HG02678 (cell line): ENCODE measurements at regions not wholly inside any gene's neighbourhood (a gene's known extent, or its start where the extent isn't known, plus 50 kb on each side); places are given as distances from the start of the nearest gene placed in this dataset.

Source experiments
- ATAC-seq: cut with Tn5 transposase; IDR thresholded peaks from one replicate; pipeline ENCODE4 v1.9.1; 2021; ENCODE audit warnings: mild to moderate bottlenecking, moderate library complexity; ENCODE audit not compliant: unreplicated experiment

DNA sequence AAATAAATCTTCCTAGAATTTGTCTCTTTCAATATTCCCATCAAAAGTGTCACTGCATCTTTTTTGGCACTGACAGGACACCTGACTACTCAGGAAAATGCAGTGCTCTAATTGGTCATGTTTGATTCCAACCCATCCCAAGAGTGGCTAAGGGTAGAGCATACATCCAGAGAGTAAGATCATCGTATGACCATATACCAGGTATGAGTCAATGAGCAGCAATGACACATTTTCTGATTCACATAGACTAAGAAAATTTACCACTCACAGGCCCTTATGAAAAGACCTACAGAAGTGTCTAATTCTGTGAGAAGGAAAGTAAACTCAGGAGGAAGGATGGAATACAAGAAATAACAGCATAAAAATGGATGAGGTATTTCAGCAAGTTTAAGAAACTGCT is 434.2 kb downstream of the ZIC1 start:
- ATAC-seq: no peak

DNA sequence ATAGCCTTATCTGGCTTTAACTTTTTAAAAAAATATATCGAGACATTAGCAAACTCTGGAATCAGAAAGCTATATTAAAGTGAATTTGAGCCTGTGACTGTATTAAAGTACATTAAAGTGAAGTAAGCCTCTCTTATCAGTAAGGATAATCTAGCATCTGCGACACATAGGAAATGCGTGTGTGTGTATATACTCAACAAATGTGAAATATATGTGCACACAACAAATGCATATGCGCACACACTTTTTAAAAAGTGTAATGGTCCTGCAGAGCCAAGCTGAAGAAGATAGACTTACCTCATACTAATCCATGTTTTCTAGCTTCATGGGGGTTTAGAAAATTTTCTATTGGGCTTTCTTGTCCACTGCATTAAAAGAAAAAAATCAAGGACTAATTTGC is 437.1 kb downstream of the ZIC1 start:
- no peak for ATAC-seq

DNA sequence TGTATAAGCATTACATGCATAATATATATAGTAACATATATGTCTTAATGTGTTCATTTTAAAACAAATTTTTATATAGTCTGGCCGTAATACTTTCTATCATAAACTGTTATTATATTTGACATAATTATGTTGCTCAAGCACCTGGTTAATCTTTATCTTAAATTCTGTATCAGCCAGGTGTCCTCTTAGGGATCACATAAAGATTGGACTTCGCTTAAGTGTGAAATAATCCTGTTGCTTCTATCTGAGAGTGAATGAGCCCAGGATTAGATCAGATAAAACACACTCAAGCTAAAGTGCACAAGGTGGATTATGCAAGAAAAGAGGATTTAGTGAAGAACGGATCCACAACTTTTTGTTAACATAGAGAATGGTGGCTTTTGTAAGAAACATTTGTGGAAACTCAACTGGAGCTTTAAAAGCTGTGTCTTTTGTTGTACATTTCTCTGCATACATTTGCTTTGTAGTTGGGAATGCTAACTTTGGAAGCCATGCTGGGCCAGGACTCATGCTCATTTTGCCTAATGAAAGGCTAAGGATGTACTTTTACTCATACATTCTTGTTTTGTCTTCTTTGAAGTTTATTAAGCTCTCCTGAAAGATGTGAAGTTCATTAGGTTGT is 437.8 kb downstream of the ZIC1 start:
- no peak for ATAC-seq

DNA sequence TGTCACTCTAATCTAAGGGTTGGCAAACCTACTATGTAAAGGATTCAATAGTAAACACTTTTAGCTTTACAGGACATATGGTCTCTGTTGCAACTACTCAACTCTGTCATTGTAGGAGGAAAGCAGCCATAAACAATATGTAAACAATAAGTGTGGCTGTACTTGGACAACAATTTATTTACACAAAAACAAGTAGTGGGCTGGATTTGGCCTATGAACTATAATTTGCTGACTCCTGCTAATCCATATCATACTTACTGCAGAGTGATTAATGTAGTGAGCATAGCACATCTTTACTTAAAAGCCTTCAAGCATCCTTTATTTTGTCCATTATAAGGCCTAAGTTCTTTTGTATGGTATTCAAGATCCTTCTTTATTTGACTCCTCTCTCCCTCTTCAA is 441.9 kb downstream of the ZIC1 start:
- no peak for ATAC-seq

DNA sequence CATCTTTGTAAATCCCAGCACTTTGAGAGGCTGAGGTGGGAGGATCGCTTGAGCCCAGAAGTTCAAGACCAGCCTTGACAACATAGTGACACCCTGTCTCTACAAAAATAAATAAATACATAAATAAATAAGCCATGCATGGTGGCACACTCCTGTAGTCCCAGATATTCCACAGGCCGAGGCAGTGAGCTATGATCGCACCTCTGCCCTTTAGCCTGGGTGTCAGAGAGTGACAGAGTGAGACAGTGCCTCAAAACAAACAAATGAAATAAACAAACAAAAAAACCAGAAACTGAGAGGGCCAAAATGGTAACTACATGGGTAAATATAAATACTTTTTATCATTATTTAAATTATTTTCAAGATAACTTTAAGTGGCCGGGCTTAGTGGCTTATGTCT is 445.4 kb downstream of the ZIC1 start:
- ATAC-seq: no peak

DNA sequence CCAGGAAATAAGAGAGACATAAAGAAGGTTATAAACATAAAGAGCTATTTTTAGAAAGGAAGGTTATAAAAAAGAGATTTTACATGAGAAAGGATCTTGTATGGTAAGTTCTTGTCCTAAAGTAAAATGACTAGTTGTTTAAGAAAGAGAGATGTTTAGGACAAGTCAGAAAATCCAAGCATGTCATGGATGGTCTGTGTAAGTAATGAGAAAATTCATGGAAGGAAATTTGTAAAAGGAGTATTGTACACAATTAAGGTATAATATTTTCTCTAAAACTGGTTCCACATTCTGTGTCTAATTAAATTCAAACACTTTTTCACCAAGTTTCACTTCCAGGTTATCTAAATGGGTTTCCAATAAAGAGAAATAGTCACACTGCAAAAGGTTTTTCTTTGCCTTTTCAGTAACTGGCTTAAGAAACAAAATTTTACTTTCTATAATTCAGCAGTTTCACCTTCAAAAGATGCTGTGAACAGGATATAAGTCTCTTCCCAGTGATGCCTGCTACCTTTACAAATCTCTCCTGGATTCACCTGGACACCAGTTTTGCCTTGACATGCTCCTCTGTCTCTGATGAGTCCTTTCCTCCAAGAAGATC is 455.7 kb downstream of the ZIC1 start:
- ATAC-seq: no peak

DNA sequence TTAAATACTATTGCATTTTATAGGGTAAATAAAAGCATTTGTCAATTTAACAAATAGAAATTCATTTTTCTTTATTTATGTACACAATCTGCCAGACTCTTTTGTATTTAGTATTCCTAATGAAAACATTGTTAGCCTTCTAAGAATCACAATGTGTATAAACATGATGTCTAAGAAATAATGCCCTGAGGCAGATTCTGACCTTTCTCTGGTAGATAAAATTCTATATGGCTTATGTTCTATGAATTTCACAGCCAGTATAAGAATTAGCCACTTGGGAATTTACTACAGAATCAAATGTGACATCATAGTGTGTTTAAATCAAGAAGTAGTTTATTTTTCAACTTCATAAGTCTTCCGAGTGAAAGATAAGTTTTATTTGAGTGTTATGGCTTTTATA is 457.4 kb downstream of the ZIC1 start:
- ATAC-seq: no peak

DNA sequence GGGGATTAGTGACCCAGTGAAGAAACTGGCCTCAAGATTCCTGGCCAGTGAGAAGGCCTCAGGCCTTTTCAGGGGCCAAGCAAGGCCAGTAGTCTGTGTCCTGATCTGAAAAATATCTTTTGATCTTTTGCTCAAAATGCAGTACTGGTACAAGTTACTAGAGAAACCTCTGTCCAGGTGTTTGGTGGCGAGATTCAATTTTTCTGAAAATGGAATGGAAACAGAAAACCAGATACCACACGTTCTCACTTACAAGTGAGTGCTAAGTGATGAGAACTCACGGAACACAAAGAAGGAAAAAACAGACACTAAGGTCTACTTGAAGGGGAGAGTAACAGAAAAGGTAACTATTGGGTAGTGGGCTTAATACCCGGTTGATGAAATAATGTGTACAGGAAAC is 463.4 kb downstream of the ZIC1 start:
- ATAC-seq: no peak

DNA sequence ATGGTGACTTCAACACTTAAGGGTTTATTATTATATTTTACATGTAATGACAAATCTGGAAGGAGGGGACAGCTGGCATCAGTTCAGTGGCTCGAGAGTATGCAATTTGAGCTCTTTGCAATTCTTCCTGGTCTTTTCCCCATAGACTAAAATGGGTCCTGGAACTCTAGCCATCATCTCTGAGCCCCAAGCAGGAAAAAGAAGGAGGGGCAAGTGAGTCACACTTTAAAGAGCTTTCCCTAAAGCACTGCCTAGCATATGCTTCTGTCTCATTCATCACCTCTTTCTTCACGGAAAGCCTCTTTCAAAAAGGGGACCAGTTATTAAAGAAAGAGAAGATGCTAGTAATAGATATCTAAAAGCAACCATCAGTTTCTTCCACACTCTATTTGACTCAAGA is 466.3 kb downstream of the ZIC1 start:
- no peak for ATAC-seq

DNA sequence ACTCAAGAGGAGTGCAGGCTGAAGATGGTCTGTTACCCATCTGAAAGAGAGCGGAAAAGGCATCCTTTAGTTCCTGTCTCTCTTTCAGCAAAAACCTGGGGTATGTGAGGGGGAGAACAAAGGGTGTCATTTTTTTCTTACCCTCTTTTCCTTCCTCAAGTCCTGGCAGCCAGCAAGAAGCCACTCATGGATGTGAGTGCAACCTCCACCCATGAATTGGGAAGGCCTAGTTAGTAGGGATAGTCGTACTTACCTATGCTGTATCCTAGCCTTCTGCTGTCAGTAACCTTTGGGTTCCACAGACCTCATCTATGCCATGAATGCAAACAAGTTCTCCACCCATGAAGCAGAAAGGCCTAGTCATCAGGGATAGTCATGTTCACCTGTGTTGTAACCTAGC is 472.8 kb downstream of the ZIC1 start:
- no peak for ATAC-seq

DNA sequence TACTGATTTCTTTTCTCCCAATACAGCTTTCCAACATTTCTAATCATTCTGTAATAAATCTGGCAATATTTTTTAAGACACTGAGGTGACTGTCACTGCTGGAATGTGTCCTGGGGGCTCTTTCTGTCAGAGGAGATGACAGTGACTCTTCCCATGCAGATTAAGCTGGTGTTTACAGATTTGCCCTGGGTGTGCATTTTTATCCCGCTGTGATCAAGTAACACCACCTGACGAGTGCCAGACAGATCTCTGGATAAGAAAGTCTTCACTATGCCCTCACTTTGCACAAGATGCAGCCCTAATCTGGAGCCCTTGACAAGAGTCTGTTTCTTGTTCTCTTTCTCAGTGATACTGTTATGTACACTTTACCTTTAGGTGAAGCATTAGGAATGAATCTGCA is 477.7 kb downstream of the ZIC1 start:
- ATAC-seq: no peak

DNA sequence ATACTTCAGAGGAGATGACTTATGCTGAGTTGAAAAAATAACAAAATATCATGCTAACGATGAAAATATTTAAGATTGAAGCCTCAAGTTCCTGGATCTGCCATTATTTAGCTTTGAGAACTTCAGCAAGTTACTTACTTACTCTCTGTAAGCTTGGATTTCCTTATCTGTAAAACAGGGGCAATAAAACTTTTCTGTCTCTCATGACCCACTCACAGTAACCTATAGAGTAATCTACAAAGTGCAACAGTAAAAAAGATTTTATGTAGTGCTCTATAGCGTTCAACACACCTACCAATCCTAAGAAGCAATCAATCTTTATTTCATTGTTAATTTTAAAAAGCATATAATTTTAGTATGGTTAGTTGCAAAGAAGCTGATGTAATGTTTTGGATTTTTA is 478.6 kb downstream of the ZIC1 start:
- ATAC-seq: no peak

DNA sequence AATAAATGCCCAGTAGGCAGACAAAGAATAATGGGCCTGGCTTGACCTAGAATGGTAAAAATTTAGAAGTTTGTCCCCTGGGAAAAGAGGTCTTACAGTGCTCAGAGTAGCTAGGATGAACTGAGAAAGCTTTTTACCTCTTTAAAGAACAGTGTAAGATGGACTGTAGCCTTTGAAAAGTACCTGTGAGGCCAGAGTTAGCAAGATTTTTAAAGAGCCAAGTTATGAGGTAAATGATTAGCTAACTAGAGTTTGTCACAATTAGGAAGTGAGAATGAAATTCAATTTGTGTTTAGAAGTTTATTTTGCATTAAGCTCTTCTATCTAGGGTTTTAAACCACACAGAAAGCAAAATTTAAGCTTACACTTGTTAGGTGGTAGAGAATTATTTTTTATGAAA is 480.9 kb downstream of the ZIC1 start:
- peak; percentile 86 for ATAC-seq

DNA sequence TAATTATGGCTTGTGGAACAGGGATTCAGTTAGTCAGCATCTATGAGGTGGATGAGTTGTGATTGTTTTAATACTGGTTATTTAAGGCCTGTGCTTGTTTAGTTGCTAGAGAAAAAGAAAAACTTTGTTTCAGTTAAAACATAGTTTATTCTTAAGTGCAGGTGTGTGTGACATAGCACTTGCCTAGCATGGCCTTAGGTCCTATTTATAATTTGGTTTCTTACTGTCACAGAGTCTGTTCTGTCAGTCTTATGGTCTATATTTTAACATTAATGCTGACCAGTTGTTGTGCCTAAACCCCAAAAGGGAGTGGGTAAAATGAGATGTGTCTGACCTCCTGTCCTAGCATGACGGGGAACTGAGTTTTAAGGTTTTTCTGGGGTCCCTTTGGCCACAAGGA is 486.3 kb downstream of the ZIC1 start:
- no peak for ATAC-seq

DNA sequence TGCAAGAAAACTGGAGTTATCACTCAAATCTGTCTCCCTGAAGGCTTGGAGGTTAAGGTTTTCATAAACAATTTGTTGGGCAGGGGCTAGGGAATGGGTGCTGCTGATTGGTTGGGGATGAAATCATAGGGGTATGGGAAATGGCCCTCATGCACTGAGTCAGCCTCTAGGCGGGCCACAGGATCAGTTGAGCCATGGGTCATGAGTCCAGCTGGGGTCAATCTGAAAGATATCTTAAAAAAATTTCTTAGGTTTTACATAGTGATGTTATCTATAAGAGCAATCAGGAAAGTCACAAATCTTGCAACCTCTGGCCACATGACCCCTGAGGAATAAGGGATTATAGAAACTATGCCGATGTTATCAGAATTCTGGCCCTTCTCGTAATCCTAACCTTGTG is 491.7 kb downstream of the ZIC1 start:
- ATAC-seq: no peak

DNA sequence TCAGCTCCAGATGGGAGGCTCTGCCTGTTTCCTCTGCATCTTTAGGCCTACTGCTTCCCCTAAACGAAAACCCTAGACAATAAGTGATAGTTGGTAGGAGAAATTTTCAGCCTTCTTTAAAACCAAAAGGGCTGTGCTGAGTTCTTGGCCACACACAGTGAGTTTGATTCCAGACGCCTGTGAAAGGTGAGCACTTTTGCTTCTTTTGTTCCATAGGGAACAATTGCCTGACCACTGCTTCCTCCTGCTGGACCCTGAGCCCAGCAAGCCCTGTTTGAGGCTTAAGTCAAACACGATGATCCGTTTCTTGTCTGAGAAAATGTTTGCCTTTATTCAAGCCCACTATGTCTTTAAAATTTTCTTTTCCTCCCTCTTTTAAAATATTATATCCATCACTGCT is 493.9 kb downstream of the ZIC1 start:
- no peak for ATAC-seq

DNA sequence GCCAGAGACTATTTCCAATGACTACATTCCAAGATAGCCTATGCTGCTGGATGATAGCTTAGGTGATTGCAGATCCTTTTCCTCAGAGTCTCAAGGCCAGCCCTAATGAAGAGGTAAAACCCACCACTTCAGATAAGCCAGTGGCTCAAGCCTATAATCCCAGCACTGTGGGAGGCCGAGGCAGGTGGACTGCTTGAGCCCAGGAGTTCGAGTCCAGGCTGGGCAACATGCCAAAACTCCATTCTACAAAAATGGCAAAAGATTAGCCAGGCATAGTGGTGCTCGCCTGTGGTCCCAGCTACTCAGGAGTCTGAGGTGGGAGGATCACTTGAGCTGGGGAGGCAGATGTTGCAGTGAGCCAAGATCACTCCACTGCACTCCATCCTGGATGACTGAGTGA is 495.3 kb downstream of the ZIC1 start:
- ATAC-seq: no peak

DNA sequence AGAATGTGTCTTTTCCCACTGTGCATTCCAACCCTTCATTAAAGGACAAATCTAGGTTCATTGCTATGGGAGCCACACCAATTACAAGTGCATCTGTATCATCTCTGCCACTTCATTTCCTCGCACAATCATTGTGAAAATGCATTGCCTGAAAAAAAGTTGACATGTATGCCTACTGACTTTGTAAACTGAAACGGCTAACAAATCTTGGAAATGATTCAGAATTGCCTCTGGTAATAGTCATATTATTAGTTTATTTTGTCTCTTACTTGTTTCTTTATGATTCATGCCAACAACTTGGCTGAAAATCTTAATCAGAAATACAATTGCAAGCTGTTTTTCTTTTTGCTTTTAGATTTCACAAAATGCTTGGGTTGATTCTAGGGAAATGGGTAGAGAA is 497.1 kb downstream of the ZIC1 start:
- no peak for ATAC-seq

DNA sequence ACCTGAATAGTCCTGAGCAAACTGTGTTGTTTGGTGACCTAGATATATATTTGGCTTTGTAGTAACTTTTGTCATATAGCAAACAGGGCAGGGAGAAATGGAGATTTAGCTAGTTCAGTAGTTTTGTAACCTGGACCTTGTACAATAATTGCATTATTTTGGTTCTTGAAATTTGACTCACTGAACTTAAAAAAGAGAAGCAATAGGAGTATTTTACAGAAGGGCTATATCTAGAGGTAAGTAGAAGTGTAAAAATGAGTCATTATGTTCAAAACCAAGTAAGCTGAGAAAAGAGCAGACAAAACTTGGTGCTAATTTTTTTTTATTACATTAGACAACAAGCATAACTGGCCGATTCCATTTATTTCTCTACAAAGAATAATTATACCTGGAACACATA is 505.4 kb downstream of the ZIC1 start:
- no peak for ATAC-seq

DNA sequence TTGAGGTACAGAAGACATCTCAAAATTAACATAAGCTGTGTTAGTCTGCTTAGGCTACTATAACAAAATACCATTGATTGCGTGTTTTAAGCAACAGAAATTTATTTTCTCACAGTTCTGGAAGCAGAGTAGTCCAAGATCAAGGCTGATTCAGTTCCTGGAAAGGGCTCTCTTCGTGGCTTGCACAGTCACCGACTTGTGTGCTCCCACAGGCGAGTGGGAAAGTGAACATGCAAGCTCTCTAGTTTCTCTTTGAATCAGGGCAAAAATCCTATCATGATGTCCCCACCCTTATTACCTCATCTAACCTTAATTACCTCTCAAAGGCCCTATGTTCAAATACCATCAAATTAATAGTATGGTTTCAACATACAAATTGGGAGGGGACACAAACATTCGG is 505.9 kb downstream of the ZIC1 start:
- no peak for ATAC-seq

DNA sequence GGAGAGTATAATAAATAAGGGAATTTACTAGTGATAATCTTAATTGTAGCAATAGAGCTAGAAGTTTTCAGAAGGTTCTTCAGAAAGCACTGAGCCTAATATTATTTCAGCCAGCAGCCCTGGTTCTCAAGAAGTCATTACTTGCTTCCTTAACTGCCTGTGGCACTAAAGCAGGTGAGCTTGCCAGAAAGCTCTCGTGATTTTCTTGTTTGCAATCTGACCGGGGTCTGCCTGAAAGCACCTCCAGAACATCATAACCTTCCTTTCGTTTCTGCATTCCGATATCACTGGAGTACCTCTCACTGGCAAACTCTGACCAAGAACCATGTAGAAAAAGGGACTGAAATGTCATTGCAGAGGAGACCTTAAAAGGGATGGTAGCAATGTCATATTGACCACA is 510.3 kb downstream of the ZIC1 start:
- no peak for ATAC-seq

DNA sequence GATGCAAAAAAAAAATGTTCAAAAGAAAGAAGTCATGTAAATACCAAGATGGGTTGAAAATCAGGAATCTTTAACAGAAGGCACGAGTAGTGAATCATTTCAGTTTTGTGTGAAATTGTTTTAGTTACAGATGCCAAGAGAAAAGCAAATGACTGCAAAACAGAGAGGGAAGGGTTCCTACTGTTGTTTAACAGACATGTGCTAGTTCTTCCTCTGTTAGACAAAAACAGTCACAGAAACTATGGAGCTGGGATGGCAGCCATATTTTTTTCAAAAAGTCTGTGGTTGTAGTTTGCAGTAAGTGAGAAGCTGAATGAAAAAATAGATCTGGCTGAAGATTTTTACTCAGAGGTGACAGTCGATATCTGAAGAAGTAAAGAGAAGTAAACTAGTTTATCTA is 511.9 kb downstream of the ZIC1 start:
- ATAC-seq: no peak

DNA sequence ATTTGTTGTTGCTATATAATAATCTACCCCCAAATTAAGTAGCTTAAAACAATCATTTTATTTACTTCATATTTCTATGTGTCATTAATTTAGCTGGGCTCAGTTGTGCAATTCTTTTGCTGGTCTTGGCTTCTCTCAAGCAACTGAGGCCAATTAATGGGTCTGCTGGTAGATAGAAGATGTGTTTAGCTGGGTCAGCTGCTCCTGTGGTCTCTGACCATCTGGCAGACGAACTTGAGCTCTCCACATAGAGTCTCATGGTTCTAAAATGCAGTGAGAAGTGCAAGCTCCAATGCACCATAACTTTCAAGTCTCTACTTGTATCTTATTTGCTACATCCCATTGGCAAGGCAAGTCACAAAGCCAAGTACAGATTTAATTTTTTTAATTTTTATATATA is 515.6 kb downstream of the ZIC1 start:
- ATAC-seq: no peak
